HG02884 (cell line): ENCODE measurements at regions not wholly inside any gene's neighbourhood (a gene's known extent, or its start where the extent isn't known, plus 50 kb on each side); places are given as distances from the start of the nearest gene placed in this dataset.

Experiments used
- ATAC-seq: cut with Tn5 transposase; IDR thresholded peaks from one replicate; pipeline ENCODE4 v1.9.1; 2021; ENCODE audit warnings: mild to moderate bottlenecking, moderate library complexity; ENCODE audit not compliant: unreplicated experiment

GRCh38 chr3:197353001-197353866 lies 54.8 kb upstream of the DLG1 start:
- ATAC-seq = no peak

- ATAC-seq = no peak
Observed at GRCh38 chr3:197352382-197352781, 54.0 kb upstream of the DLG1 start.

- ATAC-seq = no peak
Observed at GRCh38 chr3:197350446-197350845, 52.0 kb upstream of the DLG1 start.

GRCh38 chr3:197349368-197349767 lies 51.0 kb upstream of the DLG1 start:
- ATAC-seq = no peak
